Adrenal gland (tissue), 5 donors: ENCODE measurements at regions not wholly inside any gene's neighbourhood (a gene's known extent, or its start where the extent isn't known, plus 50 kb on each side); places are given as distances from the start of the nearest gene placed in this dataset.

Experiments used
- POLR2A ChIP-seq, 2 donors: fragments of 450-650 bp; IDR thresholded peaks; one replicate each; pipeline ENCODE4 v1.6.1; 2017; ENCODE audit warnings: antibody characterized with exemption in 2 of 2, mild to moderate bottlenecking in 2 of 2, moderate library complexity in 1 of 2
- TF ChIP-seq, protein P1 (sequence below), 6 experiments: fragments of 450-650 bp in 4 of 6; fragments of 200-600 bp in 2 of 6; sonication (generic) in 1 of 6; IDR thresholded peaks; 1 replicate in 5 of 6; 2 replicates in 1 of 6; pipeline versions ENCODE4 v1.5.1 to v1.8.0; 2016 to 2021; ENCODE audit warnings: antibody characterized with exemption in 6 of 6, mild to moderate bottlenecking in 2 of 6, moderate library complexity in 1 of 6
- donor health status: DM: no; HTN: no; CAD: no.

DNA sequence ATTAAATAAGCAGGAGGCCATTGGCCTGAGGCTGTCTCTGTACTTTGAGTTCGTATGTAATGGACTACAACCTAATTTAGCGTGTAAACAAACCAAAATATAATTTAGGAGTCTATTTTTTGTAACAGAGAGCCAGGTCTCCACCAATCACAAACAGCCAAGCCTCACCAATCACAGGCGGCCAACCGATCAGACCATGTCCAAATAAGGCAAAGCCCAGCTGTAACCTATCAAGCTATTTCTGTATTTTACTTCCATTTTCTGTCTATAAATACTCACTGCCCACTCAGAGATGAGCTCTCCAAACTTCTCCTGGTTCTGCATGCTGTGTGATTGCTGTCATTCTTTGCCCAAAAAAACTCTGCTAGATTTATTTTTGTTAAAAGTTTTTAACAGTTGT is 322.7 kb downstream of the NPIPA8 start:
- TF ChIP-seq, protein P1, sequence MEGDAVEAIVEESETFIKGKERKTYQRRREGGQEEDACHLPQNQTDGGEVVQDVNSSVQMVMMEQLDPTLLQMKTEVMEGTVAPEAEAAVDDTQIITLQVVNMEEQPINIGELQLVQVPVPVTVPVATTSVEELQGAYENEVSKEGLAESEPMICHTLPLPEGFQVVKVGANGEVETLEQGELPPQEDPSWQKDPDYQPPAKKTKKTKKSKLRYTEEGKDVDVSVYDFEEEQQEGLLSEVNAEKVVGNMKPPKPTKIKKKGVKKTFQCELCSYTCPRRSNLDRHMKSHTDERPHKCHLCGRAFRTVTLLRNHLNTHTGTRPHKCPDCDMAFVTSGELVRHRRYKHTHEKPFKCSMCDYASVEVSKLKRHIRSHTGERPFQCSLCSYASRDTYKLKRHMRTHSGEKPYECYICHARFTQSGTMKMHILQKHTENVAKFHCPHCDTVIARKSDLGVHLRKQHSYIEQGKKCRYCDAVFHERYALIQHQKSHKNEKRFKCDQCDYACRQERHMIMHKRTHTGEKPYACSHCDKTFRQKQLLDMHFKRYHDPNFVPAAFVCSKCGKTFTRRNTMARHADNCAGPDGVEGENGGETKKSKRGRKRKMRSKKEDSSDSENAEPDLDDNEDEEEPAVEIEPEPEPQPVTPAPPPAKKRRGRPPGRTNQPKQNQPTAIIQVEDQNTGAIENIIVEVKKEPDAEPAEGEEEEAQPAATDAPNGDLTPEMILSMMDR (IDR thresholded peaks at IDR 0.05) = no peak
- no peak for TF ChIP-seq POLR2A (IDR thresholded peaks at IDR 0.05)
